ENCODE measurements at regions not wholly inside any gene's neighbourhood (a gene's known extent, or its start where the extent isn't known, plus 50 kb on each side); places are given as distances from the start of the nearest gene placed in this dataset.
"Not testable (repeated sequence)": the region's sequence is repeated elsewhere in the genome, so short reads cannot be mapped to it uniquely, and the experiment has no call there.

GRCh38 chr12:34406228-34406995 is 384.1 kb downstream of the ALG10 start:
- TF ChIP-seq CTCF (IDR thresholded peaks at IDR 0.05; ENCODE audit: borderline replicate concordance, control extremely low read depth, extremely low read depth, insufficient read depth, missing control alignments) = no peak
- DNase-seq (ENCODE audit: low spot score) = peak; percentile 1
- in situ Hi-C loops (cut with MboI; ENCODE audit: low sequenced_read_pairs, unreplicated experiment) = no loop called here

- in situ Hi-C loops (cut with MboI; ENCODE audit: low sequenced_read_pairs, unreplicated experiment) = no loop called here
- no peak for TF ChIP-seq CTCF (IDR thresholded peaks at IDR 0.05; ENCODE audit: borderline replicate concordance, control extremely low read depth, extremely low read depth, insufficient read depth, missing control alignments)
- peak; percentile 1 for DNase-seq (ENCODE audit: low spot score)
Observed at GRCh38 chr12:34406996-34407300, 384.7 kb downstream of the ALG10 start.

- no peak for DNase-seq (ENCODE audit: low spot score)
- in situ Hi-C loops (cut with MboI; ENCODE audit: low sequenced_read_pairs, unreplicated experiment) = no loop called here
- TF ChIP-seq CTCF (IDR thresholded peaks at IDR 0.05; ENCODE audit: borderline replicate concordance, control extremely low read depth, extremely low read depth, insufficient read depth, missing control alignments) = no peak
Observed at GRCh38 chr12:34407813-34408212, 385.5 kb downstream of the ALG10 start.

- DNase-seq (ENCODE audit: low spot score); in situ Hi-C loops (cut with MboI; ENCODE audit: low sequenced_read_pairs, unreplicated experiment): not testable (repeated sequence)
Observed at GRCh38 chr12:34431509-34431908, 409.2 kb downstream of the ALG10 start.
